HG03469 (cell line): ENCODE measurements at regions not wholly inside any gene's neighbourhood (a gene's known extent, or its start where the extent isn't known, plus 50 kb on each side); places are given as distances from the start of the nearest gene placed in this dataset.

ENCODE experiments used
- ATAC-seq: cut with Tn5 transposase; IDR thresholded peaks from one replicate; pipeline ENCODE4 v1.9.1; 2021; ENCODE audit warnings: mild to moderate bottlenecking, moderate library complexity, moderate number of reproducible peaks; ENCODE audit not compliant: unreplicated experiment

DNA sequence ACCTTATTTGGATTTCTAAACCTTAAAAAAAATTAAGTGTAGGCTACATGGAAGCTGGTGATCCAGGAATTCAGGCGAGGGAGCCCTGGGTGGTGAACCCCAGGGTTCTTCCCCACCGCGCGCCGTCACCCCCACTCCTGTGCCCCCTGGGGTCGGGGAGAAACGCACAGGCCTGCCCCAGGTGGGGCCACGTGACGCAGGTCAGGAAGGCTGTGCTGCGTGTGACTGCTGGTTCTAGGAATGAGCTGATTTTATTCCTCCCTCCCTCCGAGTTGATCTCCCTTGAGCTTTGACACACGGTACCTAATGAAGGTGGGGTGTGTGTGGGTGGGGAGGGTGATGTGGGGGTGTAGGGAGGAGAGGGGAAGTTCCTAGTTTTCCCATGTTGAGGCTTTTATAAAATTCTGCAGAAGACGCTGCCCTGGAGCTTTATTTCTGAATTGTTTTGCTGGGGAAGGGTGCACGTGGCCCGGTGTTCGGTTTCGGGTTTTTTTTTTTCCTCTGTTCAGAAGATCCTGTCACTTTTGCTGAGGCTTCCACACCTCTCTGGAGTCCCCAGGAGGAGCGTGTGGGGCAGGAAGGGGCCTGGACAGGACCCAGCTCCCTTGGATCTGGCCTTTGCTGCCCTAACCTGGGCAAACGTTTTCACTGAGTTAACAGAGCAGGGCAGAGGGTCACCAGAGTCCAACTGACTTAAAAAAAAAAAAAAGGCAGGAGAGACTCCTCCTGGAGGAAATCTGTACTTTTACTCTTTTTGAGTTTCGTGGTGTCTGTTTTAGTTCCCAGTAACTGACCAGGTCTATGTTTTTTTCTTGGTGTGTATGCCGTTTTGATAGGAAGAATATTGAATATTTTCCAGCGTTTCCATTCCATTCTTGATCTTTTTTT is 55.8 kb upstream of the GSE1 start:
- no peak for ATAC-seq

DNA sequence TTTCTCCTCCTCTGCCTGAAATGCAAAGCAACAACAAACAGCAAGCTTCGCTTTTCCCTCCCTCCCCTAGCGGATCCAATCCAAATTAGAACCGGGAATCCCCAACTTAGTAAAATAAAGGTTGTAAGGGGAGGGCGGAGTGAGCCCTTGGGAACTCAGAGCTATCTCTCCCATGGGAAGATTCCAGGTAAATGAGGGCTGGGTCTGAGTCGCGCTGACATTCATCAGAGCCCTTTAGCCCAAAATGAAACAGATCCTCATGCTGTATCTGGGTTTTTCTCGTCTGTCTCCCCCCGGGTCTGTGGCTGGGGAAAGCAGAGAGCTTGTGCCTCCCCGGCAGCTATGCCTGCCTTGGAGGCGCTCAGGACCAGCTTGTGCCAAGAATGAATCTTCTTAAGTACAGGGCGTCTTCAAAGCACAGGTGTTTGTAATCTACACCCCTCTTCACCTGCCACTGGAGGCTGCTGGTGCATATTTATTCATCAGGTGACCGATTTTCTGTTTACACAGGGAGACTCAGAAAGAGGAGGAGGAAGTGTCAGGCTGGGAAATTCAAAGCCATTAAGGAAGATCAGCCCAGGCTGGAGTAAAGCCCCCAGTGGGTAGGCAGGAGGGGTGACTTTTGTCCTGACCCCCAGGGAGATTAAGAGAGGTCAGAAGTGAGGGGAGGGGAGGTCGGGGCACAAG is 55.0 kb upstream of the GSE1 start:
- ATAC-seq, result no peak

DNA sequence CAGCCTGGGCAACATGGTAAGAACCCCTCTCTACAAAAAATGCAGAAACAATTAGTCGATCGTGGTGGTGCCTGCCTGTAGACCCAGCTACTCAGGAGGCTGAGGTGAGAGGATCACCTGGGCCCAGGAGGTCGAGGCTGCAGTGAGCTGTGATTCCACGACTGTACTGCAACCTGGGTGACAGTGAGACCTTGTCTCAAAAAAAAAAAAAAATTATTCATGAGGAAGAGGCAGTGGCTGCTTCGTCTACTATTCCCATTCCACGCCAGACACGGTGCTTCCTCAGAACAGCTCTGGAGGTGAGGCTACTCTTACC is 52.2 kb upstream of the GSE1 start:
- ATAC-seq, result no peak

DNA sequence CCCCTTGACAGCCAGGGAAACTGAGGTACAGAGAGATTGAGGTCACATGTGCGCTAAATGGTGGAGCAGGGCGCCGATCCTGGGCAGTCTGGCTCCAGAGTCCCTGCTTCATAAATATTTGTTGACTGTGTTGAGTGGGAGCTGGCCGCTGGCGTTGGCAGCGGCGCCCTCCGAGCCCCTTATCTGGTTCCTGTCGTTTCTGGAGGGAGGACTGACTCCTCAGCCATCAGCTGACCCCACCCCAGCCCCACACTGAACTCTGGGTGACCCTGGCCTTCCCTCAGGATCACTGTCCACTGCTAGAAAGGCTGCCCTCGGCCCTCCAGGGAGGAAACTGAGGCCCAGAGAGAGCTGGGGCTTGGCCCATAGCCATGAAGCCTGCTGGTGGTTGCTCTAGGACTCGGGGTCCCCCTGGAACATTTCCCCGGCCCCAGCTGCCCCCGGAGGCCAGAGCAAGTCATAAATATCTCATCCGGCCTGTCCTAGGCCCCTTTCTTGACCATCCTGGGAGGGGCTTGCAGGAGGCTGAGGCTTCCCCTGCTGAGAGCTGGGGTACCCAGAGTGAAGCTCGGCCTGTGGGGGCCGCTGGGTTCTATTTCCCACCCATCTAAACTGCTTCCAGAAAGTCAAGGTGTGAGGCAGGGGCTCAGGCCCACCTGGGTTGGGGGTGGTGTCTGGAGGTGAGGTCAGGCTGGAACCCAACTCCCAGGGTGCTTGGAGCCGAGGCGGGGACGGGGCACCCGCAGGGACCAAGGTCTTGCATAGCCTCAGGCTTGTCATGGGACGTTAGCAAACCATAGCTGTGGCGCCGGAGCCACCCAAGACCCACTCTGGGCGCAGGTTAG is 51.7 kb upstream of the GSE1 start:
- ATAC-seq, result no peak

DNA sequence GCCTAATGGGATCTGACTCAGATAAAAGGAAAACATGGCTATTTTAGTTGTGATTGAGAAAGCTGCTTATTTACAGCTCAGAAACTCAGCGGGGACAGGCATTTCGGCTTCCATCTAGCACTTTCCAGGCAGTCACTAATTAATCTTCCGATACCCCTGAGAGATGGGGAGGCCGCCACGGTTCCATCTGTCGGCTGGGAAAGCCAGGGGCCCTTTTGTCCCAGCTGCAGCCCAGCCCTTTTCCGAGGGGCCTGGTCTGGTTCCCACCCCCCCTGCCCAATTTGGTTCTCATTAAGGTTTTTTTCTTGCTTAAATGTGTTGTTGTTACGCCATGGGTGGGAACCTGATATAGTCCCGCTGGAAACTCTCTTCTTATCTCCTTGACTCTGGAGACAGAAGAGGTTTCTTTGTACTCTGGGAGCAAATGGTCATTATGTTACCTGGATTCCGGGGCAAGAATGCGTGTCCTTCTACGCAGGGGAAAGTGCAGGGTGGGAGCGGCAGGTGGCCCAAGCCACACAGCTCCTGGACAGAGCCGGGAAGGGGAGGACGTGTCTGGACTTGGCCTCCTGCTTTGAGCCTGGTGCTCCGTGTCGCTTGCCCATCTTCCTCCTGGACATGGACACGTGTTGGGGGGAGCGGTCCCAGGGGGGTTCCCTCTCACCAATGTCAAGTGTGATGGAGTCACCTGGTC is 50.9 kb upstream of the GSE1 start:
- no peak for ATAC-seq

DNA sequence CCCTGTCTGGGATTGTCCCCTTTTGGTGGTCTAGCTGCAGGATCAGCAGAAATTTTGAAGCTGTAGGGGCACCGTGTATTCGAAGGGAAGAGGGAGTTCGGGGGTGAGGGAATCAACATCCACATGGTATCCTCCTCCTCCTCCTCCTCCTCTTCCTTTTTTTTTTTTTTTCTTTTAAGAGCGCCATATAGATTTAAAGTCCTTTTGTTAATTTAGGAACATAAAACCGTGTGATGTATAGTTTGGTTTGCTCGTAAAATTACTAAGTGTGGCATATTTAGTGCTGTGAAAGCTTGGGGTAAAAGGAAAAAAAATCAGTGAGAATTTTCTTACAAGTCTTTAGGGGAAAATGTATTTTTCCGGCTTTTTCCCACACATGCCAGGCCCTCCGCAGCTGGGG is 50.1 kb upstream of the GSE1 start:
- no peak for ATAC-seq
